K562 (cell line): ENCODE measurements at regions not wholly inside any gene's neighbourhood (a gene's known extent, or its start where the extent isn't known, plus 50 kb on each side); places are given as distances from the start of the nearest gene placed in this dataset.

ENCODE experiments used
- ATAC-seq: fragments of 200-7000 bp; cut with Tn5 transposase; 3 replicates; pipeline ENCODE4 v1.9.1; 2020; ENCODE audit warnings: moderate library complexity
- BruUV-seq: library from RNA; stranded (reverse); fragments of 400-500 nt; replicated peaks from 2 replicates; lab custom pipeline; 2021; lab: Mats Ljungman, UMichigan
- CTCF ChIA-PET: fragments of 300-600 bp; formaldehyde crosslinking; extraction: SDS; loops from one replicate; lab custom pipeline; 2021; ENCODE audit warnings: low intra/inter-chr PET ratio; lab: Yijun Ruan, JAX
- POLR2A ChIA-PET: fragments of 300-600, 350-650 bp; sonication (Branson Sonifier 250); formaldehyde crosslinking; extraction: SDS; loops from one replicate; lab custom pipeline; 2021; ENCODE audit warnings: antibody characterized with exemption, inconsistent platforms; lab: Yijun Ruan, JAX
- DNase-seq, 4 experiments: peaks; one replicate each; pipeline versions ENCODE4 v3.0.0 to v3.0.0-alpha.2; 2011 to 2018; ENCODE audit warnings: low spot score in 3 of 4, mixed read lengths in 3 of 4; ENCODE audit errors: extremely low read depth in 1 of 4
- FAIRE-seq: peaks from 2 replicates; lab custom pipeline; 2011; peaks lifted over from hg19 to GRCh38; lab: Jason Lieb, UNC
- H2AFZ ChIP-seq: 2 replicates; pipeline ENCODE4 v1.6.0; 2011; ENCODE audit warnings: low read depth, low read length, control low read depth, inconsistent platforms
- H3K27ac ChIP-seq: fragments of 200-600 bp; 3 replicates; pipeline ENCODE4 v1.8.0; 2011; ENCODE audit warnings: low read depth, mild to moderate bottlenecking, control low read depth, inconsistent platforms, low read length, moderate library complexity, mixed read lengths; ENCODE audit errors: extremely low read depth
- H3K27me3 ChIP-seq, 2 experiments: fragments of 300-600 bp in 1 of 2; 2 replicates in 1 of 2; 3 replicates in 1 of 2; pipeline versions ENCODE4 v1.6.0 to v1.8.0; 2011; ENCODE audit warnings: inconsistent platforms in 2 of 2, low read length in 2 of 2, mild to moderate bottlenecking in 1 of 2, mixed read lengths in 1 of 2, moderate library complexity in 1 of 2; ENCODE audit not compliant: control insufficient read depth in 2 of 2, insufficient read depth in 2 of 2
- H3K36me3 ChIP-seq: fragments of 300-600 bp; 3 replicates; pipeline ENCODE4 v1.8.0; 2011; ENCODE audit warnings: mild to moderate bottlenecking, low read length, inconsistent platforms; ENCODE audit not compliant: control insufficient read depth, insufficient read depth
- H3K4me1 ChIP-seq, 2 experiments: fragments of 200-600 bp in 1 of 2; replicated peaks in 1 of 2; 2 replicates in 1 of 2; 3 replicates in 1 of 2; pipeline versions ENCODE4 v1.5.1 to v1.8.0; 2011; ENCODE audit warnings: inconsistent platforms in 2 of 2, low read length in 2 of 2, mild to moderate bottlenecking in 1 of 2, mixed read lengths in 1 of 2, moderate library complexity in 1 of 2; ENCODE audit not compliant: control insufficient read depth in 2 of 2, insufficient read depth in 2 of 2
- H3K4me2 ChIP-seq: 2 replicates; pipeline ENCODE4 v1.6.1; 2011; ENCODE audit warnings: low read length, control low read depth, inconsistent platforms, mixed read lengths; ENCODE audit not compliant: insufficient read depth
- H3K4me3 ChIP-seq: fragments of 200-600 bp; sonication (generic), shearing (Covaris generic); 2 replicates; pipeline ENCODE4 v1.5.1; 2016; ENCODE audit warnings: control low read depth, inconsistent platforms
- H3K79me2 ChIP-seq: fragments of 200-600 bp; 3 replicates; pipeline ENCODE4 v1.8.0; 2011; ENCODE audit warnings: low read length, inconsistent platforms; ENCODE audit not compliant: control insufficient read depth, insufficient read depth
- H3K9ac ChIP-seq, 2 experiments: 2 replicates each; pipeline versions ENCODE4 v1.6.0 to v1.6.1; 2011; ENCODE audit warnings: low read depth in 2 of 2, low read length in 2 of 2, control low read depth in 1 of 2, inconsistent platforms in 1 of 2, mild to moderate bottlenecking in 1 of 2, mixed read lengths in 1 of 2; ENCODE audit not compliant: insufficient read depth in 1 of 2
- H3K9me1 ChIP-seq: one replicate; pipeline ENCODE4 v1.6.0; 2011; ENCODE audit warnings: inconsistent platforms, mild to moderate bottlenecking, low read length, moderate library complexity; ENCODE audit not compliant: control insufficient read depth, insufficient read depth
- H3K9me3 ChIP-seq: replicated peaks from 2 replicates; pipeline ENCODE4 v1.5.1; 2011; ENCODE audit warnings: low read depth, low read length, inconsistent platforms; ENCODE audit not compliant: control insufficient read depth, insufficient read depth
- H4K20me1 ChIP-seq: replicated peaks from 2 replicates; pipeline ENCODE4 v1.6.1; 2011; ENCODE audit warnings: low read length, inconsistent platforms, mixed read lengths; ENCODE audit not compliant: control insufficient read depth, insufficient read depth
- DACH1 ChIP-seq: fragments of 450-650 bp; IDR thresholded peaks from 2 replicates; pipeline ENCODE4 v1.6.1; 2018; ENCODE audit not compliant: partially characterized antibody
- GABPA ChIP-seq: fragments of 200-800 bp; sonication (Bioruptor generic); conservative IDR thresholded peaks from 2 replicates; pipeline ENCODE4 v1.6.1; 2016; ENCODE audit warnings: low read depth, missing genetic modification characterization, missing compliant biosample characterization
- IRF2 ChIP-seq: sonication (generic); formaldehyde crosslinking; IDR thresholded peaks from 2 replicates; pipeline ENCODE4 v1.8.1; 2022; ENCODE audit warnings: mild to moderate bottlenecking, missing genetic modification reagents
- POU5F1 ChIP-seq: fragments of 150-350 bp; IDR thresholded peaks from 2 replicates; pipeline ENCODE4 v1.6.1; 2014; ENCODE audit warnings: borderline replicate concordance, low read length, low read depth, mild to moderate bottlenecking; ENCODE audit not compliant: partially characterized antibody
- PPARD ChIP-seq: fragments of 250-450 bp; sonication (Bioruptor Pico); IDR thresholded peaks from 2 replicates; pipeline ENCODE4 v1.8.0; 2022; ENCODE audit warnings: inconsistent platforms, mild to moderate bottlenecking, moderate library complexity
- SAFB ChIP-seq: fragments of 200-400 bp; formaldehyde crosslinking; IDR thresholded peaks from 2 replicates; pipeline ENCODE4 v1.6.1; 2017; ENCODE audit warnings: low read depth, low read length, borderline replicate concordance
- SIX5 ChIP-seq, 2 experiments: IDR thresholded peaks; 2 replicates each; pipeline ENCODE4 v1.6.1; 2011; ENCODE audit warnings: low read length in 2 of 2, borderline replicate concordance in 1 of 2, low read depth in 1 of 2, mild to moderate bottlenecking in 1 of 2, moderate library complexity in 1 of 2; ENCODE audit not compliant: insufficient read depth in 1 of 2
- SRSF3 ChIP-seq: fragments of 200-400 bp; formaldehyde crosslinking; IDR thresholded peaks from 2 replicates; pipeline ENCODE4 v1.6.1; 2016; ENCODE audit warnings: mild to moderate bottlenecking, low read length, moderate library complexity; ENCODE audit not compliant: insufficient read depth
- STAT5B ChIP-seq: fragments of 250-450 bp; sonication (Bioruptor Pico); IDR thresholded peaks from 2 replicates; pipeline ENCODE4 v1.8.0; 2021; ENCODE audit warnings: mild to moderate bottlenecking, inconsistent platforms
- TOE1 ChIP-seq, 2 experiments: fragments of 450-650 bp in 1 of 2; sonication (generic) in 1 of 2; formaldehyde crosslinking in 1 of 2; IDR thresholded peaks; 2 replicates each; pipeline versions ENCODE4 v1.7.1 to v1.8.0; 2016 to 2022; ENCODE audit warnings: borderline replicate concordance in 2 of 2, mild to moderate bottlenecking in 2 of 2, antibody characterized with exemption in 1 of 2, inconsistent platforms in 1 of 2, low read depth in 1 of 2, missing genetic modification reagents in 1 of 2, moderate library complexity in 1 of 2
- U2AF1 ChIP-seq: fragments of 200-400 bp; formaldehyde crosslinking; optimal IDR thresholded peaks from 2 replicates; pipeline ENCODE3; 2017; ENCODE audit warnings: mild to moderate bottlenecking, low read depth, low read length, moderate library complexity
- YY1 ChIP-seq, 3 experiments: IDR thresholded peaks; 2 replicates each; pipeline ENCODE4 v1.6.1; 2011; ENCODE audit warnings: low read length in 2 of 3, mild to moderate bottlenecking in 2 of 3, moderate library complexity in 2 of 3, borderline replicate concordance in 1 of 3, control low read depth in 1 of 3, low read depth in 1 of 3; ENCODE audit not compliant: insufficient read depth in 3 of 3, insufficient replicate concordance in 2 of 3, control insufficient read depth in 1 of 3, insufficient read length in 1 of 3; ENCODE audit errors: extremely low read depth in 1 of 3
- ZKSCAN1 ChIP-seq: fragments of 150-350 bp; IDR thresholded peaks from 2 replicates; pipeline ENCODE4 v1.6.1; 2016; ENCODE audit warnings: low read depth, low read length
- ZNF143 ChIP-seq: sonication (generic); formaldehyde crosslinking; IDR thresholded peaks from 2 replicates; pipeline ENCODE4 v1.9.0; 2022; ENCODE audit warnings: mild to moderate bottlenecking, missing genetic modification reagents
- ZNF77 ChIP-seq: fragments of 250-450 bp; sonication (Bioruptor Pico); IDR thresholded peaks from 2 replicates; pipeline ENCODE4 v1.5.0; 2020
- WGBS: fragments of 100-300 bp; shearing (Covaris generic); methylation state at CpG from one replicate; pipeline ENCODE4 v1.1.6; 2016; ENCODE audit warnings: low coverage, mixed read lengths; ENCODE audit not compliant: insufficient coverage; ENCODE audit errors: missing lambda C conversion rate; 5-methylcytosine and 5-hydroxymethylcytosine counted together
- in situ Hi-C: fragments of 300-500 bp; cut with MboI; formaldehyde crosslinking; loops from 4 replicates; pipeline ENCODE4 v1.15.0; 2018; ENCODE audit warnings: inconsistent platforms, mixed read lengths
- intact Hi-C: fragments of 100-400 bp; cut with micrococcal nuclease; formaldehyde crosslinking; loops from 2 replicates; pipeline ENCODE4 v1.14.2; 2022
- TF ChIP-seq, protein P1 (sequence below): sonication (generic); formaldehyde crosslinking; IDR thresholded peaks from 2 replicates; pipeline ENCODE4 v1.8.0; 2022; ENCODE audit warnings: mild to moderate bottlenecking, missing genetic modification reagents, borderline replicate concordance
- TF ChIP-seq, protein P2 (sequence below): fragments of 450-650 bp; IDR thresholded peaks from 2 replicates; pipeline ENCODE4 v1.7.0; 2016; ENCODE audit warnings: borderline replicate concordance
- TF ChIP-seq, protein P3 (sequence below): IDR thresholded peaks from 2 replicates; pipeline ENCODE4 v1.6.1; 2011; ENCODE audit not compliant: insufficient read length; ENCODE audit errors: extremely low read depth

DNA sequence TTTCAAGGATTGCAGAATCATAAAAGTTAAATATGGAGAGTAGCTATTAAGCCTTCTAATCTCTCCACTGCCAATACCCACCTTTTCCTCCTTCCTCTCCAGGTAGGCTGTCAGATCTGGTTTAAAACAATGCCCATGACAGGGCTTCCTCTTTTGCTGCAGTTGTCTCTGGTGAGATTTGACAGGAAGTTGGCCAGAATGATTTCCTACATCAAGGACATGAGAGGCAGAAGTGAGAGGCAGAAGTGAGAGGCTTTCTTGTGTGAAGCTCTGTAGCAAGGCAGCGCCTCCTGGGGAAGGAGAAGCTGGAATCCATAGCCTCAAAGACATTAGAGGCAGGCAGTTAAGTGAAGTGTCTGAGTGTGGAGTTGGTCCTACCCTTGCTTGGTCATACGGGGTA is 385.7 kb downstream of the HRH4 start:
- H3K27me3 ChIP-seq: no peaks in the 10 kb centered on the region
- WGBS: 9% methylated on average over 2 of the region's 2 CpGs

More for the DNA sequence above, 385.7 kb downstream of the HRH4 start:
- no peak for DNase-seq
- in situ Hi-C loops (loop anchor here (25.0 kb wide), 1 partner anchor 1291 kb away; the partner anchor contains the start of gene PSMA8), intact Hi-C loops (no loop called here)
- Histone ChIP-seq H4K20me1 (no peaks in the 10 kb centered on the region), H2AFZ (no peak overlapping the region), H3K79me2 (no peaks in the 10 kb centered on the region), H3K36me3 (no peaks in the 10 kb centered on the region), H3K4me3 (no peak overlapping the region), H3K9ac (no peak overlapping the region), H3K9me1 (no peaks in the 10 kb centered on the region), H3K4me2 (no peak overlapping the region), H3K4me1 (no peaks in the 10 kb centered on the region), H3K9me3 (no peaks in the 10 kb centered on the region; the same call in 1 of the 2 replicates), H3K27ac (no peak overlapping the region)
- CTCF ChIA-PET: no interaction called here
- ATAC-seq: no peak
- TF ChIP-seq IRF2 (no peak), ZNF143 (CRISPR knock-in tag) (no peak), TOE1 (IDR thresholded peaks at IDR 0.05; ENCODE audit: borderline replicate concordance) (no peak), TOE1 (CRISPR knock-in tag; IDR thresholded peaks at IDR 0.05; ENCODE audit: borderline replicate concordance, low read depth) (no peak), SIX5 (IDR thresholded peaks at IDR 0.05; ENCODE audit: borderline replicate concordance in 1 of 2, insufficient read depth in 1 of 2, low read depth in 1 of 2, low read length in 2 of 2) (no peak), STAT5B (CRISPR knock-in tag) (no peak), PPARD (no peak), POU5F1 (no peak), ZNF77 (CRISPR knock-in tag) (no peak), SAFB (no peak), YY1 (IDR thresholded peaks at IDR 0.05; ENCODE audit: borderline replicate concordance in 1 of 3, control insufficient read depth in 1 of 3, extremely low read depth in 1 of 3, insufficient read depth in 3 of 3, insufficient read length in 1 of 3, insufficient replicate concordance in 2 of 3, low read depth in 1 of 3, low read length in 2 of 3) (no peak), ZKSCAN1 (no peak), SRSF3 (no peak), U2AF1 (no peak), DACH1 (no peak), GABPA (tag) (no peak)
- TF ChIP-seq, protein P1, sequence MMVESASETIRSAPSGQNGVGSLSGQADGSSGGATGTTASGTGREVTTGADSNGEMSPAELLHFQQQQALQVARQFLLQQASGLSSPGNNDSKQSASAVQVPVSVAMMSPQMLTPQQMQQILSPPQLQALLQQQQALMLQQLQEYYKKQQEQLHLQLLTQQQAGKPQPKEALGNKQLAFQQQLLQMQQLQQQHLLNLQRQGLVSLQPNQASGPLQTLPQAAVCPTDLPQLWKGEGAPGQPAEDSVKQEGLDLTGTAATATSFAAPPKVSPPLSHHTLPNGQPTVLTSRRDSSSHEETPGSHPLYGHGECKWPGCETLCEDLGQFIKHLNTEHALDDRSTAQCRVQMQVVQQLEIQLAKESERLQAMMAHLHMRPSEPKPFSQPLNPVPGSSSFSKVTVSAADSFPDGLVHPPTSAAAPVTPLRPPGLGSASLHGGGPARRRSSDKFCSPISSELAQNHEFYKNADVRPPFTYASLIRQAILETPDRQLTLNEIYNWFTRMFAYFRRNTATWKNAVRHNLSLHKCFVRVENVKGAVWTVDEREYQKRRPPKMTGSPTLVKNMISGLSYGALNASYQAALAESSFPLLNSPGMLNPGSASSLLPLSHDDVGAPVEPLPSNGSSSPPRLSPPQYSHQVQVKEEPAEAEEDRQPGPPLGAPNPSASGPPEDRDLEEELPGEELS: no peak
- TF ChIP-seq, protein P2, sequence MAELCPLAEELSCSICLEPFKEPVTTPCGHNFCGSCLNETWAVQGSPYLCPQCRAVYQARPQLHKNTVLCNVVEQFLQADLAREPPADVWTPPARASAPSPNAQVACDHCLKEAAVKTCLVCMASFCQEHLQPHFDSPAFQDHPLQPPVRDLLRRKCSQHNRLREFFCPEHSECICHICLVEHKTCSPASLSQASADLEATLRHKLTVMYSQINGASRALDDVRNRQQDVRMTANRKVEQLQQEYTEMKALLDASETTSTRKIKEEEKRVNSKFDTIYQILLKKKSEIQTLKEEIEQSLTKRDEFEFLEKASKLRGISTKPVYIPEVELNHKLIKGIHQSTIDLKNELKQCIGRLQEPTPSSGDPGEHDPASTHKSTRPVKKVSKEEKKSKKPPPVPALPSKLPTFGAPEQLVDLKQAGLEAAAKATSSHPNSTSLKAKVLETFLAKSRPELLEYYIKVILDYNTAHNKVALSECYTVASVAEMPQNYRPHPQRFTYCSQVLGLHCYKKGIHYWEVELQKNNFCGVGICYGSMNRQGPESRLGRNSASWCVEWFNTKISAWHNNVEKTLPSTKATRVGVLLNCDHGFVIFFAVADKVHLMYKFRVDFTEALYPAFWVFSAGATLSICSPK: no peak
- TF ChIP-seq, protein P3, sequence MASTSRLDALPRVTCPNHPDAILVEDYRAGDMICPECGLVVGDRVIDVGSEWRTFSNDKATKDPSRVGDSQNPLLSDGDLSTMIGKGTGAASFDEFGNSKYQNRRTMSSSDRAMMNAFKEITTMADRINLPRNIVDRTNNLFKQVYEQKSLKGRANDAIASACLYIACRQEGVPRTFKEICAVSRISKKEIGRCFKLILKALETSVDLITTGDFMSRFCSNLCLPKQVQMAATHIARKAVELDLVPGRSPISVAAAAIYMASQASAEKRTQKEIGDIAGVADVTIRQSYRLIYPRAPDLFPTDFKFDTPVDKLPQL: no peak
- FAIRE-seq: no peak
- no TSS peak for BruUV-seq
- POLR2A ChIA-PET: interaction anchor here (0.9 kb wide), 1 partner anchor 14 kb away, joined by 3 read pairs; no protein-coding TSS in a partner anchor
